Left lung (tissue), 4 donors: ENCODE measurements at regions not wholly inside any gene's neighbourhood (a gene's known extent, or its start where the extent isn't known, plus 50 kb on each side); places are given as distances from the start of the nearest gene placed in this dataset.
"Not testable (repeated sequence)": the region's sequence is repeated elsewhere in the genome, so short reads cannot be mapped to it uniquely, and the experiment has no call there.

ENCODE experiments used
- ATAC-seq: fragments of 200-7000 bp; cut with Tn5 transposase; one replicate; pipeline ENCODE4 v1.9.1; 2020; ENCODE audit warnings: moderate library complexity
- DNase-seq, 4 donors: peaks; one replicate each; pipeline ENCODE4 v3.0.0-alpha.2; 2013 to 2020
- H3K27ac ChIP-seq, 2 donors: fragments of 200-600 bp; sonication (generic) in 1 of 2; one replicate each; pipeline versions ENCODE4 v1.5.0 to v1.8.0; 2020 to 2021
- H3K27me3 ChIP-seq, 2 donors: fragments of 200-600 bp; sonication (generic) in 1 of 2; one replicate each; pipeline versions ENCODE4 v1.5.0 to v1.8.0; 2020 to 2021
- H3K36me3 ChIP-seq, 2 donors: fragments of 200-600 bp; sonication (generic) in 1 of 2; one replicate each; pipeline versions ENCODE4 v1.5.0 to v1.8.0; 2020 to 2021
- H3K4me1 ChIP-seq, 2 donors: fragments of 200-600 bp; one replicate each; pipeline ENCODE4 v1.8.0; 2021
- H3K4me3 ChIP-seq, 2 donors: fragments of 200-600 bp; sonication (generic) in 1 of 2; one replicate each; pipeline versions ENCODE4 v1.5.0 to v1.8.0; 2020 to 2021; ENCODE audit warnings: mild to moderate bottlenecking in 1 of 2
- H3K9me3 ChIP-seq, 2 donors: fragments of 200-600 bp; sonication (generic) in 1 of 2; one replicate each; pipeline versions ENCODE4 v1.5.0 to v1.8.0; 2020 to 2021
- CTCF ChIP-seq, 2 donors: fragments of 200-600 bp; sonication (generic) in 1 of 2; IDR thresholded peaks; one replicate each; pipeline versions ENCODE4 v1.5.0 to v1.8.0; 2021; ENCODE audit warnings: antibody characterized with exemption in 2 of 2
- intact Hi-C, 2 donors: fragments of 100-400 bp; cut with DNase I; formaldehyde crosslinking; loops; one replicate each; pipeline versions ENCODE4 v1.11.2 to v1.14.2; 2022
- donor health status: DM: no; HTN: yes; CAD: no.
- donor health status: DM: no; HTN: no; CAD: no.

GRCh38 chr20:9011121-9011520, 57.8 kb upstream of the PLCB4 start:
- no peaks in the 10 kb centered on the region for H3K4me1 ChIP-seq
- H3K4me3 ChIP-seq = no peak overlapping the region
- intact Hi-C loops = no loop called here
- TF ChIP-seq CTCF (IDR thresholded peaks at IDR 0.05) = no peak
- H3K27ac ChIP-seq = no peak overlapping the region
- no peaks in the 10 kb centered on the region for H3K9me3 ChIP-seq
- no peak for DNase-seq
- H3K36me3 ChIP-seq = no peaks in the 10 kb centered on the region
- ATAC-seq = no peak
- no peaks in the 10 kb centered on the region for H3K27me3 ChIP-seq

- H3K27me3 ChIP-seq, H3K4me3 ChIP-seq, H3K27ac ChIP-seq, H3K9me3 ChIP-seq, H3K4me1 ChIP-seq, intact Hi-C loops, H3K36me3 ChIP-seq, DNase-seq, ATAC-seq: not testable (repeated sequence)
These were observed 53.5 kb upstream of the PLCB4 start for GRCh38 chr20:9015232-9015983.

GRCh38 chr20:9015984-9016324, 52.9 kb upstream of the PLCB4 start:
- no peak overlapping the region for H3K4me3 ChIP-seq
- H3K9me3 ChIP-seq = no peaks in the 10 kb centered on the region
- DNase-seq (no peak), ATAC-seq (no peak)
- H3K27ac ChIP-seq = no peak overlapping the region
- no peaks in the 10 kb centered on the region for H3K27me3 ChIP-seq
- no peaks in the 10 kb centered on the region for H3K36me3 ChIP-seq
- TF ChIP-seq CTCF (IDR thresholded peaks at IDR 0.05) = no peak
- intact Hi-C loops = no loop called here
- H3K4me1 ChIP-seq = no peaks in the 10 kb centered on the region

GRCh38 chr20:9018346-9018745, 50.5 kb upstream of the PLCB4 start:
- H3K27me3 ChIP-seq = no peaks in the 10 kb centered on the region
- no peak overlapping the region for H3K27ac ChIP-seq
- no peak for DNase-seq
- H3K4me3 ChIP-seq = no peak overlapping the region
- TF ChIP-seq CTCF (IDR thresholded peaks at IDR 0.05) = no peak
- intact Hi-C loops = no loop called here
- ATAC-seq = no peak
- H3K9me3 ChIP-seq = no peaks in the 10 kb centered on the region
- H3K4me1 ChIP-seq = no peaks in the 10 kb centered on the region
- H3K36me3 ChIP-seq = no peaks in the 10 kb centered on the region
